Keratinocyte (primary cell): ENCODE measurements at regions not wholly inside any gene's neighbourhood (a gene's known extent, or its start where the extent isn't known, plus 50 kb on each side); places are given as distances from the start of the nearest gene placed in this dataset.
A peak's percentile ranks its signal among the peaks of the same experiment; 100 is the strongest.

ENCODE experiments used
- DNase-seq: peaks from one replicate; pipeline ENCODE4 v3.0.0-alpha.2; 2011; ENCODE audit warnings: low read depth, missing footprints, low spot score
- FAIRE-seq: peaks from 2 replicates; lab custom pipeline; 2011; peaks lifted over from hg19 to GRCh38; lab: Jason Lieb, UNC
- H2AFZ ChIP-seq: 2 replicates; pipeline ENCODE4 v1.6.0; 2012; ENCODE audit warnings: low read length, control low read depth, inconsistent platforms; ENCODE audit not compliant: control insufficient read depth
- H3K27ac ChIP-seq: 2 replicates; pipeline ENCODE4 v1.5.1; 2011; ENCODE audit warnings: low read length; ENCODE audit not compliant: control insufficient read depth, insufficient read depth
- H3K27me3 ChIP-seq: 3 replicates; pipeline ENCODE4 v1.6.0; 2011; ENCODE audit warnings: low read length; ENCODE audit not compliant: control insufficient read depth, insufficient read depth; ENCODE audit errors: extremely low read depth
- H3K36me3 ChIP-seq, 2 experiments: 2 replicates in 1 of 2; 3 replicates in 1 of 2; pipeline ENCODE4 v1.5.1; 2011; ENCODE audit warnings: low read length in 2 of 2, mild to moderate bottlenecking in 1 of 2; ENCODE audit not compliant: control insufficient read depth in 2 of 2, insufficient read depth in 2 of 2; ENCODE audit errors: extremely low read depth in 1 of 2
- H3K4me1 ChIP-seq: 3 replicates; pipeline ENCODE4 v1.5.1; 2011; ENCODE audit warnings: low read length; ENCODE audit not compliant: control insufficient read depth, insufficient read depth; ENCODE audit errors: extremely low read depth
- H3K4me2 ChIP-seq: 3 replicates; pipeline ENCODE4 v1.6.0; 2011; ENCODE audit warnings: low read depth, low read length; ENCODE audit not compliant: control insufficient read depth, insufficient read depth; ENCODE audit errors: extremely low read depth
- H3K4me3 ChIP-seq, 3 experiments: fragments of 200-600 bp in 1 of 3; sonication (generic) in 1 of 3; 2 replicates in 2 of 3; 3 replicates in 1 of 3; pipeline ENCODE4 v1.5.1; 2011 to 2016; ENCODE audit warnings: low read length in 3 of 3, mild to moderate bottlenecking in 3 of 3, control low read depth in 2 of 3, inconsistent platforms in 1 of 3, low read depth in 1 of 3, mixed read lengths in 1 of 3, mixed run types in 1 of 3, moderate library complexity in 1 of 3; ENCODE audit not compliant: control insufficient read depth in 2 of 3, insufficient read depth in 2 of 3; ENCODE audit errors: extremely low read depth in 1 of 3
- H3K79me2 ChIP-seq: 2 replicates; pipeline ENCODE4 v1.6.0; 2012; ENCODE audit warnings: low read length; ENCODE audit not compliant: control insufficient read depth, insufficient read depth
- H3K9ac ChIP-seq: 3 replicates; pipeline ENCODE4 v1.6.0; 2011; ENCODE audit warnings: low read length; ENCODE audit not compliant: control insufficient read depth, insufficient read depth; ENCODE audit errors: extremely low read depth
- H3K9me1 ChIP-seq: 3 replicates; pipeline ENCODE4 v1.6.0; 2011; ENCODE audit warnings: low read length; ENCODE audit not compliant: control insufficient read depth, insufficient read depth; ENCODE audit errors: extremely low read depth
- H3K9me3 ChIP-seq: 2 replicates; pipeline ENCODE4 v1.5.1; 2012; ENCODE audit warnings: low read depth, low read length; ENCODE audit not compliant: control insufficient read depth
- H4K20me1 ChIP-seq: 3 replicates; pipeline ENCODE4 v1.6.0; 2011; ENCODE audit warnings: low read length; ENCODE audit not compliant: control insufficient read depth, insufficient read depth; ENCODE audit errors: extremely low read depth
- EZH2 ChIP-seq: IDR thresholded peaks from one replicate; pipeline ENCODE4 v1.6.1; 2012; ENCODE audit warnings: inconsistent platforms, mild to moderate bottlenecking, low read length, moderate library complexity
- dilution Hi-C: fragments of 300-500 bp; cut with MboI; formaldehyde crosslinking; loops from one replicate; pipeline ENCODE4 v1.7.0; 2020; ENCODE audit warnings: low sequenced_read_pairs; ENCODE audit not compliant: extremely low pct_ligation_motif_present
- TF ChIP-seq, protein P1 (sequence below), 3 experiments: IDR thresholded peaks in 1 of 3; conservative IDR thresholded peaks in 1 of 3; optimal IDR thresholded peaks in 1 of 3; 2 replicates in 2 of 3; 3 replicates in 1 of 3; pipeline versions ENCODE3 to v1.5.1; 2011; ENCODE audit warnings: low read length in 3 of 3, mild to moderate bottlenecking in 3 of 3, moderate library complexity in 2 of 3, control low read depth in 1 of 3, inconsistent platforms in 1 of 3; ENCODE audit not compliant: insufficient read depth in 2 of 3; ENCODE audit errors: extremely low read depth in 1 of 3

DNA sequence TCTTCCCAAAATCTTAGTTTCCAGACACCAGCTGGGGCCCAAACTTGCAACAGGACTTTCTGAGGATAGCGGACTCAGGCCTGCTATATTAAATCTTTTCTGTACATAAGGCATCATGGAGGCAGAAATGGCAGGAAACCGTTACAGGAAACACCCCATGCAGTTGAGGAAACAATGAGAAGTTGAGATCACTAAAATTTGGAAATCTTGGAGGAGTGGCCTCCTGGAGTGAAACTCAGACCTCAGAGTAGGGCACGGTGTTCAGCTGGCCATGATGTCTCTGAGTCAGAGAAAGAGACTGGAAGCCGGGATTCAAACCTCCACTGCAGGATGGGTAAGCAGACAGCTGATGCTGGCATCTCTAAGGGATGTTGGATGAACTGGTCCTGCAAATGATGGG, 372.6 kb upstream of the CTSO start:
- Histone ChIP-seq H2AFZ (no peak overlapping the region), H3K9me3 (no peaks in the 10 kb centered on the region), H3K4me3 (no peak overlapping the region), H3K79me2 (no peaks in the 10 kb centered on the region), H3K36me3 (no peaks in the 10 kb centered on the region), H3K27me3 (no peaks in the 10 kb centered on the region), H3K4me1 (peaks cover 18% of the 10 kb centered on the region), H3K4me2 (no peak overlapping the region), H3K27ac (no peak overlapping the region), H3K9ac (no peak overlapping the region), H4K20me1 (no peaks in the 10 kb centered on the region), H3K9me1 (no peaks in the 10 kb centered on the region)
- TF ChIP-seq, protein P1, sequence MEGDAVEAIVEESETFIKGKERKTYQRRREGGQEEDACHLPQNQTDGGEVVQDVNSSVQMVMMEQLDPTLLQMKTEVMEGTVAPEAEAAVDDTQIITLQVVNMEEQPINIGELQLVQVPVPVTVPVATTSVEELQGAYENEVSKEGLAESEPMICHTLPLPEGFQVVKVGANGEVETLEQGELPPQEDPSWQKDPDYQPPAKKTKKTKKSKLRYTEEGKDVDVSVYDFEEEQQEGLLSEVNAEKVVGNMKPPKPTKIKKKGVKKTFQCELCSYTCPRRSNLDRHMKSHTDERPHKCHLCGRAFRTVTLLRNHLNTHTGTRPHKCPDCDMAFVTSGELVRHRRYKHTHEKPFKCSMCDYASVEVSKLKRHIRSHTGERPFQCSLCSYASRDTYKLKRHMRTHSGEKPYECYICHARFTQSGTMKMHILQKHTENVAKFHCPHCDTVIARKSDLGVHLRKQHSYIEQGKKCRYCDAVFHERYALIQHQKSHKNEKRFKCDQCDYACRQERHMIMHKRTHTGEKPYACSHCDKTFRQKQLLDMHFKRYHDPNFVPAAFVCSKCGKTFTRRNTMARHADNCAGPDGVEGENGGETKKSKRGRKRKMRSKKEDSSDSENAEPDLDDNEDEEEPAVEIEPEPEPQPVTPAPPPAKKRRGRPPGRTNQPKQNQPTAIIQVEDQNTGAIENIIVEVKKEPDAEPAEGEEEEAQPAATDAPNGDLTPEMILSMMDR (optimal IDR thresholded peaks at IDR 0.05 in 1 of 3, IDR thresholded peaks at IDR 0.05 in 1 of 3, conservative IDR thresholded peaks at IDR 0.05 in 1 of 3; ENCODE audit: extremely low read depth in 1 of 3, insufficient read depth in 2 of 3, low read length in 3 of 3) = no peak
- no peak for TF ChIP-seq EZH2
- DNase-seq (no peak), FAIRE-seq (no peak)
- dilution Hi-C loops = no loop called here

DNA sequence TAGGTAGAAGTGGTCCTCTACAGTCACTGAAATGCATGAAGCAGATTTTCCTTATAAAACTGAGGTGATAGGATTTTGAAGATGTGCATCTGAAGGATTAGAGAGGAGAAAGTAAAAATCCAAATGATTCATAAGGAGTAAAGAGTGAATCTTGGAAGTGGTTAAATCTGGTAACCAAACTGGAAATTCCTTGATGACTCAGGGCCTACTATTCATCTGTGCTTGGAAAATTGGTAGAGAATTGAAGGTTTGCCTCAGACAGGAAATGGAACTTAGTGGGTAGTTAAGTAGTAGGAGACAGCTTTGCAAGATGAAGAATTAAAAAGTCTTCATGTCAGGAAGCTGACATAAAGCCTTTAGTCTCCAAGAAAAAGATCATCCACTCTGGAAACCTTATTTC, 368.9 kb upstream of the CTSO start:
- peak overlapping the region; percentile 48 for H3K27ac ChIP-seq
- no peak for TF ChIP-seq EZH2
- TF ChIP-seq, protein P1 (optimal IDR thresholded peaks at IDR 0.05 in 1 of 3, IDR thresholded peaks at IDR 0.05 in 1 of 3, conservative IDR thresholded peaks at IDR 0.05 in 1 of 3; ENCODE audit: extremely low read depth in 1 of 3, insufficient read depth in 2 of 3, low read length in 3 of 3) = no peak
- no peak for DNase-seq
- no peak overlapping the region for H3K9ac ChIP-seq
- no peaks in the 10 kb centered on the region for H4K20me1 ChIP-seq
- H3K9me1 ChIP-seq = no peaks in the 10 kb centered on the region
- peak overlapping the region; percentile 40 for H3K4me2 ChIP-seq
- H3K27me3 ChIP-seq = no peaks in the 10 kb centered on the region
- H3K4me1 ChIP-seq = peaks cover 23% of the 10 kb centered on the region
- H3K36me3 ChIP-seq = no peaks in the 10 kb centered on the region
- FAIRE-seq = peak; percentile 81
- peak overlapping the region in 1 of 3 experiments; percentile 21 for H3K4me3 ChIP-seq
- no peak overlapping the region for H2AFZ ChIP-seq
- no peaks in the 10 kb centered on the region for H3K79me2 ChIP-seq
- dilution Hi-C loops = no loop called here
- H3K9me3 ChIP-seq = no peaks in the 10 kb centered on the region
